T-cell (primary cell): ENCODE measurements at regions not wholly inside any gene's neighbourhood (a gene's known extent, or its start where the extent isn't known, plus 50 kb on each side); places are given as distances from the start of the nearest gene placed in this dataset.

ENCODE experiments used
- ATAC-seq, 4 experiments: fragments of 200-7000 bp in 3 of 4; fragments of 150-1000 bp in 1 of 4; cut with Tn5 transposase; replicated peaks in 1 of 4; 1 replicate in 3 of 4; 2 replicates in 1 of 4; pipeline ENCODE4 v1.10.0; 2021; ENCODE audit warnings: moderate library complexity in 3 of 4, mild to moderate bottlenecking in 2 of 4, moderate number of reproducible peaks in 1 of 4
- CTCF ChIA-PET, 2 donors: fragments of 300-600 bp; sonication (Branson Sonifier 250); formaldehyde crosslinking; loops; one replicate each; lab custom pipeline; 2022; ENCODE audit warnings: antibody characterized with exemption in 2 of 2; lab: Charles Lee
- POLR2A ChIA-PET, 2 donors: fragments of 300-600 bp; sonication (Branson Sonifier 250); formaldehyde crosslinking; loops; one replicate each; lab custom pipeline; 2022; ENCODE audit warnings: antibody characterized with exemption in 2 of 2; lab: Charles Lee
- DNase-seq, 35 experiments: peaks; one replicate each; pipeline versions ENCODE4 v3.0.0 to v3.0.0-alpha.2; 2013 to 2023
- H3K27ac ChIP-seq: one replicate; pipeline ENCODE4 v1.5.1; 2013; ENCODE audit warnings: low read length
- H3K27me3 ChIP-seq, 2 experiments: replicated peaks in 1 of 2; 1 replicate in 1 of 2; 2 replicates in 1 of 2; pipeline versions ENCODE4 v1.6.1 to v1.7.0; 2013; ENCODE audit warnings: low read length in 1 of 2, mixed read lengths in 1 of 2; ENCODE audit not compliant: control insufficient read depth in 2 of 2, insufficient read depth in 2 of 2; ENCODE audit errors: extremely low read depth in 1 of 2
- H3K36me3 ChIP-seq, 2 donors: 1 replicate in 1 of 2; 2 replicates in 1 of 2; pipeline versions ENCODE4 v1.6.1 to v1.7.0; 2013; ENCODE audit warnings: low read length in 1 of 2; ENCODE audit not compliant: control insufficient read depth in 2 of 2, insufficient read depth in 1 of 2; ENCODE audit errors: extremely low read depth in 1 of 2
- H3K4me1 ChIP-seq, 2 experiments: 1 replicate in 1 of 2; 2 replicates in 1 of 2; pipeline versions ENCODE4 v1.6.1 to v1.7.0; 2013; ENCODE audit warnings: low read length in 2 of 2, mixed read lengths in 1 of 2; ENCODE audit not compliant: insufficient read depth in 2 of 2, control insufficient read depth in 1 of 2; ENCODE audit errors: extremely low read depth in 1 of 2
- H3K4me3 ChIP-seq, 2 donors: 1 replicate in 1 of 2; 2 replicates in 1 of 2; pipeline versions ENCODE4 v1.5.1 to v1.7.0; 2013; ENCODE audit warnings: mild to moderate bottlenecking in 2 of 2, low read length in 1 of 2, moderate library complexity in 1 of 2; ENCODE audit not compliant: control insufficient read depth in 1 of 2; ENCODE audit errors: extremely low read depth in 1 of 2
- H3K9me3 ChIP-seq: 2 replicates; pipeline ENCODE4 v1.7.0; 2013
- H3K27ac Mint-ChIP-seq, 2 donors: one replicate each; pipeline ENCODE4 v1.8.0; 2020 to 2021; ENCODE audit warnings: mild to moderate bottlenecking in 2 of 2, mixed read lengths in 2 of 2
- H3K27me3 Mint-ChIP-seq, 2 donors: one replicate each; pipeline ENCODE4 v1.8.0; 2021 to 2022; ENCODE audit warnings: mixed read lengths in 2 of 2
- H3K36me3 Mint-ChIP-seq: one replicate; pipeline ENCODE4 v1.8.0; 2021; ENCODE audit warnings: mixed read lengths
- H3K4me1 Mint-ChIP-seq, 3 donors: one replicate each; pipeline ENCODE4 v1.8.0; 2020 to 2022; ENCODE audit warnings: mixed read lengths in 3 of 3, mild to moderate bottlenecking in 1 of 3
- H3K4me3 Mint-ChIP-seq, 3 donors: one replicate each; pipeline ENCODE4 v1.8.0; 2020 to 2022; ENCODE audit warnings: mild to moderate bottlenecking in 3 of 3, mixed read lengths in 3 of 3, moderate library complexity in 3 of 3
- H3K9me3 Mint-ChIP-seq, 3 donors: one replicate each; pipeline ENCODE4 v1.8.0; 2020 to 2022; ENCODE audit warnings: mixed read lengths in 3 of 3
- WGBS: methylation state at CpG from one replicate; pipeline ENCODE4 v1.1.5; 2013; ENCODE audit warnings: missing lambda C conversion rate; ENCODE audit not compliant: insufficient coverage; 5-methylcytosine and 5-hydroxymethylcytosine counted together

DNA sequence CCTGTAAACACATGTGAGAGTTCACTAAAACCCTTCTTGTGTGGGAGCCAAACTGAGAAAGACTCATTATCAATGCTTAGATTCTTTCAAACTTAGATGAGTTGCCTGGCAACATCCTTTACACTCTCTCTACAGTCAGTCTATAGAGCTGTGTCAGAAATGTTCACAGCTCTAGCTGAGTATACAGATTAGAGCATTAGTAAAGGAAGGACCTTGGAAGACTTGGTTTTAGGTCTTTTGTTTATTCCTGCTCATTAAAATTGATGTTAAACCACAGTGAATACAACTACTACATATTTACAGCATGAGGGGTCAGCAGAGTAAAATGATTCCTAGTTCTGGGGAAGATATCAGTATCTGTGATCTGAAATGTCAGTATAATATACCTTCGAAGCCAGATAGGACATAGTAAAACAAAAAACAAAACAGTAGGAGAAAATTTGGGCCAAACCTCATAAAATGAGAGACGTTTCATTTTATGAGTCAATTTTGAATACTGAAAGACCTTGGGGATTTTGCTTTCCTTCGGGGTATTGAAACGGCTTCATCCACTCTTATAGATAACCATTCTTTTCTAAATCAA is 186.0 kb downstream of the TANC2 start:
- no peaks in the 10 kb centered on the region for H3K9me3 ChIP-seq
- WGBS: no CpG with 5 or more reads among the region's 4 CpGs
- Mint-ChIP-seq H3K4me3 (no peak overlapping the region), H3K9me3 (no peaks in the 10 kb centered on the region), H3K4me1 (peaks cover 3 to 11% (median 6%) of the 10 kb centered on the region in 3 donors), H3K36me3 (peaks cover 6% of the 10 kb centered on the region), H3K27me3 (no peaks in the 10 kb centered on the region), H3K27ac (no peak overlapping the region)
- no peak overlapping the region for H3K4me3 ChIP-seq
- no peaks in the 10 kb centered on the region for H3K4me1 ChIP-seq
- ChIA-PET CTCF (no interaction called here), POLR2A (no interaction called here)
- peaks cover 0 to 3% of the 10 kb centered on the region in 2 donors for H3K36me3 ChIP-seq
- H3K27ac ChIP-seq: no peak overlapping the region
- no peaks in the 10 kb centered on the region for H3K27me3 ChIP-seq
- DNase-seq: no peak
- ATAC-seq: no peak

DNA sequence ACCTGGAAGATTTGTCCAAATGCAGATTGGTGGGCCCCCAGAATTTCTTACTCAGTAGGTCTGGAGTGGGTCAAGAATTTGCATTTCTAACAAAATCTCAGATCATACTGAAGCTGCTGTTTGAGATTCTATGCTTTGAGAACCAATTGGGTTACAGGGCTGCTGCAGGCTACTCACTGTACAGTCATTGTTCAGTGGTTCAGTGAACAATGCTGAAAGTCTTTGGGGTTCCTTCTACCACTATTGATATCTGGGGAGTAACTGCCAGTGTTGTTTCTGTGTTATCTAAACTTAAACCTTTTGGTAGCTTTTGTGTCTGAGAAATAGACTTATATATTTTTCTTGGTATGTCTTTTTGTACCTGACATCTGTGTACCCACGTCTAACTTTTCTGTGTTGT is 187.5 kb downstream of the TANC2 start:
- Histone ChIP-seq H3K27ac (no peak overlapping the region), H3K9me3 (no peaks in the 10 kb centered on the region), H3K27me3 (no peaks in the 10 kb centered on the region), H3K36me3 (no peaks in the 10 kb centered on the region), H3K4me1 (no peaks in the 10 kb centered on the region), H3K4me3 (no peak overlapping the region)
- peaks cover 6% of the 10 kb centered on the region for H3K36me3 Mint-ChIP-seq
- H3K27me3 Mint-ChIP-seq: no peaks in the 10 kb centered on the region
- ATAC-seq (no peak), DNase-seq (no peak)
- H3K4me1 Mint-ChIP-seq: peaks cover 5 to 13% (median 7%) of the 10 kb centered on the region in 3 donors
- no peak overlapping the region for H3K27ac Mint-ChIP-seq
- CTCF ChIA-PET: no interaction called here
- WGBS: no CpG with 5 or more reads among the region's 1 CpG
- no peaks in the 10 kb centered on the region for H3K9me3 Mint-ChIP-seq
- H3K4me3 Mint-ChIP-seq: no peak overlapping the region
- POLR2A ChIA-PET: no interaction called here

DNA sequence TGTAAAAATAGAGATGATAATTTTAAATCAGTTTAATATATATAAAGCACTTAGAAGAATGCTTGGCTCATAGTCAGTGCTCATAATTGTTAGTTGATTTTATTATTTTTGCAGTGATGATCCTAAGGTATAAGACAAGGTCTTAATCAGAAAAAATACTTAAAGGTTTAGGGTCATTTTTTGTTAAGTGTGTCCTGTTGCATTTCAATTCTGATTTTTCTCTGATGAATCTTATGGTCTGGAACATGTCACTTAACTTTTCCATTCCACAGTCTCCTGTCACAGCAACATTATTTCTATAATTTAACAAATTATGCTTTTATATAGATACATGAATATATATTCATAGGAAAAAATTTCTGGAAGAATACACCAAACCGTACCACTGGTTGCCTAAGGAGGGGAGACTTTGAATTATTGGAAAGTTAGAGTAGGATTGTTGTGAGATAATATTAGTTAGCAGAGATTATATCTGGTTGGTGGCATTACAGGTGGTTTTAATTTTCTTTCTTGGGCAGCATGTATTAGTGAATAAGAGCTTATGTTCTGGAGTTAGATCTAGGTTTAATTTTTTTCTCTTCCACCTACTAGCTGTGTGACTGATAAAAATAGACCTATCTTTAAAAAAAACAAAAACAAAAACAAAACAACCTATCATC is 188.7 kb downstream of the TANC2 start:
- 86% methylated on average over 1 of the region's 1 CpG for WGBS
- CTCF ChIA-PET: no interaction called here
- Histone ChIP-seq H3K27me3 (no peaks in the 10 kb centered on the region), H3K9me3 (no peaks in the 10 kb centered on the region), H3K4me1 (no peaks in the 10 kb centered on the region), H3K4me3 (no peak overlapping the region), H3K27ac (no peak overlapping the region), H3K36me3 (no peaks in the 10 kb centered on the region)
- H3K27me3 Mint-ChIP-seq: no peaks in the 10 kb centered on the region
- POLR2A ChIA-PET: interaction anchor here in 1 of 2 donors (0.6 kb wide), 1 partner anchor 279 kb away, joined by 3 read pairs; no protein-coding TSS in a partner anchor
- no peak for DNase-seq
- no peaks in the 10 kb centered on the region for H3K9me3 Mint-ChIP-seq
- peaks cover 6% of the 10 kb centered on the region for H3K36me3 Mint-ChIP-seq
- H3K4me3 Mint-ChIP-seq: no peak overlapping the region
- peaks cover 5 to 13% (median 7%) of the 10 kb centered on the region in 3 donors for H3K4me1 Mint-ChIP-seq
- no peak overlapping the region for H3K27ac Mint-ChIP-seq
- no peak for ATAC-seq

DNA sequence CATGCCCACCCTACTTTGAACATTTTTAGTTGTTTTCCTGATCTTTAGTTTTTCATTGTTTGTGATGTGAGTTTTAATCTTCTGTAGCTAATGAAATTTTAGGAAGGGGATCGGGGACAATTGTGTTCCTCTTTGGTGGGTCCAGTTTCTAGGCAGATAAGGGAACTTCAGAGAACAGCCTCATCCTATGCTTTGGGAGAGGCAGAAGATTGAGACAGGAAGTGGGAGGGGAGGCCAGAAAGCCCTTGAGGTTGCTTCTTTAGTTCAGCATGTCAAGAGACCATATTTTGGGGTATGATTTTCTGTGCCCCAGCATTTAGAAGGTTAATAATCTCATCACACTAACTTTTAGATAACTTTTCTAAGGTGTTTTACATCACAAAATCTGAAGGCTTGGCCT is 191.0 kb downstream of the TANC2 start:
- no peak overlapping the region for H3K27ac ChIP-seq
- no peak overlapping the region for H3K27ac Mint-ChIP-seq
- POLR2A ChIA-PET: no interaction called here

DNA sequence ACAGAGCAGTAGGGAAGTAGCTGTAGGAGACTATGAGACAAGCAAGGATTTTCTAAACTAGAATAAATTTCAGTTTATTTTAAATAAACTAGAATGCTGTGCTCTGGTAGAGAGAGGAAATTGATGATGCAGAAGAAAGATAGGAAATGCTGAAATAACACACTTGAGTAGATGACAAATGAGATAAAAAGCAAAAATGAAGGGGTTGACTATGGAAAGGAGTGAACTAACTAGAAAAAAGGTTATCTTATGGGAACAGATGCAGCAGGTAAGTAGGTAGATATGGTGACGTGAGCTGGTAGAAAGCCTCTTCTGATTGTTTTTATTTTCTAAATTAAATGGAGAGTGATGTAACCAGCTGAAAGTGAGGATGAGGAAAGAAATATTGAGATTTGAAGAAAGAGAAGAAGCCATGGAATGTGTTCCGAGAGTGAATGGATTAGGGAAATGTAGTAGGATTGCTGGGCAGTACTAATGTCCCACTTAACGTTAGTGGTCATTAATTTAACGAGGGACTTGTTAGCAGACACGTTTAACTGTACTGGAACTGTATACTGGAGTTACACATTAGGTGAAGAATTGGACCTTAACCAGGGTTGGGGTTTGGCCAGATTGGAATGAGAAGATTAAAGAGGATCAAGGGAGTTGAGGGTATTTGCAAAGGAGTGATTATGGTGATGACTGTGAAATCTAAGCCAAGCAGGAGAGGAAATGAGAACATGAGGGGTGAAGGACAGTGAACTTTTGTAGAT is 196.5 kb downstream of the TANC2 start:
- POLR2A ChIA-PET: no interaction called here
- no peak overlapping the region for H3K4me3 Mint-ChIP-seq
- H3K27me3 ChIP-seq: no peaks in the 10 kb centered on the region

More for the DNA sequence above, 191.0 kb downstream of the TANC2 start:
- Histone ChIP-seq H3K9me3 (no peaks in the 10 kb centered on the region), H3K36me3 (no peaks in the 10 kb centered on the region), H3K4me3 (no peak overlapping the region), H3K4me1 (no peaks in the 10 kb centered on the region), H3K27me3 (no peaks in the 10 kb centered on the region)
- no peaks in the 10 kb centered on the region for H3K9me3 Mint-ChIP-seq
- H3K27me3 Mint-ChIP-seq: no peaks in the 10 kb centered on the region
- 89% methylated on average over 1 of the region's 1 CpG for WGBS
- no peak for DNase-seq
- peaks cover 5 to 13% (median 7%) of the 10 kb centered on the region in 3 donors for H3K4me1 Mint-ChIP-seq
- H3K36me3 Mint-ChIP-seq: no peaks in the 10 kb centered on the region
- no peak for ATAC-seq
- no peak overlapping the region for H3K4me3 Mint-ChIP-seq
- CTCF ChIA-PET: no interaction called here

DNA sequence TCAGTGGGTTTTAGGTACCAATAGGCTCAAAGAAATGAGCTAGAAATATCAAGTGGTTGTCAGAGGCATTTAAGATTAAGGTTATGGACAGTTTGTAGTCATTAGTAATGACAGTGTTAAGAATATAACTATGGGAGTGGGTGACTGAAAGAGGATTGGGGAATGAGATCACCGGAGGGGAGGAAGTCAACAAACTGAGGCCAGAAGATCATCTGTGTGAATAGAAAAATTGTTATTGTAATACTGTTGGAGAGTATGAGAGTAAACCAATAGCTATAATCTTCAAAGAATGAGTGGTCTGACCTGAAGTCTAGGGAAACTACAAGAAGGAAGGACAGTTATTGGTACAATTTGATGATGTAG is 197.1 kb downstream of the TANC2 start:
- no peak for ATAC-seq
- H3K9me3 Mint-ChIP-seq: no peaks in the 10 kb centered on the region
- ChIA-PET POLR2A (no interaction called here), CTCF (interaction anchor here in 1 of 2 donors (0.6 kb wide), 1 partner anchor 137 kb away, joined by 3 read pairs; no protein-coding TSS in a partner anchor)
- DNase-seq: no peak
- no peak overlapping the region for H3K27ac Mint-ChIP-seq
- Histone ChIP-seq H3K4me1 (no peaks in the 10 kb centered on the region), H3K9me3 (no peaks in the 10 kb centered on the region), H3K4me3 (no peak overlapping the region), H3K36me3 (no peaks in the 10 kb centered on the region), H3K27me3 (no peaks in the 10 kb centered on the region), H3K27ac (no peak overlapping the region)
- H3K4me1 Mint-ChIP-seq: no peaks in the 10 kb centered on the region
- 100% methylated on average over 1 of the region's 1 CpG for WGBS
- no peaks in the 10 kb centered on the region for H3K36me3 Mint-ChIP-seq
- H3K27me3 Mint-ChIP-seq: no peaks in the 10 kb centered on the region
- H3K4me3 Mint-ChIP-seq: no peak overlapping the region

More for the DNA sequence above, 196.5 kb downstream of the TANC2 start:
- Histone ChIP-seq H3K36me3 (no peaks in the 10 kb centered on the region), H3K4me1 (no peaks in the 10 kb centered on the region), H3K4me3 (no peak overlapping the region), H3K27ac (no peak overlapping the region), H3K9me3 (no peaks in the 10 kb centered on the region)
- Mint-ChIP-seq H3K9me3 (no peaks in the 10 kb centered on the region), H3K27ac (no peak overlapping the region), H3K4me1 (no peaks in the 10 kb centered on the region), H3K36me3 (no peaks in the 10 kb centered on the region), H3K27me3 (no peaks in the 10 kb centered on the region)
- CTCF ChIA-PET: no interaction called here
- DNase-seq (no peak), ATAC-seq (no peak)
- WGBS: 98% methylated on average over 4 of the region's 5 CpGs
